ENCODE measurements at regions not wholly inside any gene's neighbourhood (a gene's known extent, or its start where the extent isn't known, plus 50 kb on each side); places are given as distances from the start of the nearest gene placed in this dataset.

DNA sequence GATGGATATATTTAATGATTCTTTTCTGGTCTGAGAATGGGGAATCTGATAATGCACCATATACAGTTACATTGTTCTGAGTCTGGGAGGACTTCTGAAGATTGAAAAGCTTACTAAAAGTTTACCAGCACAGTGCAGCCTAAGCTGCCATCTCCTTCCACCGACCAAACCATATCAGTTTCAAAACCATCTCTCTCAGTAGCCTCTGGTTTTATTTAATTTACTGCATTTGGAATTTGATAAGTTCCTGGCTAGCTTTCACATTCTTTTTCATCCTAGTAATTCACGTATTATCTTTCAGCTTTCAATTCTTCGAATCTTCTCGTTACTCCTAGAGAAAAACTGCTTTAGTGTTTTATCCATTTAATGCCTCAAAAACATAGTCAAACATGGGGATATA is 181.4 kb upstream of the HCCS start:
- H3K27me3 ChIP-seq = no peaks in the 10 kb centered on the region
- intact Hi-C loops (cut with DNase I; ENCODE audit: low total_unique reads) = no loop called here

GRCh38 chrX:10930151-10930550 is 181.0 kb upstream of the HCCS start:
- Histone ChIP-seq H3K4me3 (no peak overlapping the region), H3K27ac (no peak overlapping the region), H3K4me1 (peaks cover 0 to 7% (median 0%) of the 10 kb centered on the region in 4 donors), H3K36me3 (no peaks in the 10 kb centered on the region), H3K27me3 (no peaks in the 10 kb centered on the region), H3K9me3 (peaks cover 0 to 7% (median 6%) of the 10 kb centered on the region in 3 donors)
- DNase-seq = no peak
- TF ChIP-seq CTCF (IDR thresholded peaks at IDR 0.05) = no peak
- intact Hi-C loops (cut with DNase I; ENCODE audit: low total_unique reads) = no loop called here

More for the DNA sequence above, 181.4 kb upstream of the HCCS start:
- DNase-seq = no peak
- Histone ChIP-seq H3K4me1 (peaks cover 0 to 7% (median 0%) of the 10 kb centered on the region in 4 donors), H3K27ac (no peak overlapping the region), H3K9me3 (peaks cover 0 to 7% (median 6%) of the 10 kb centered on the region in 3 donors), H3K4me3 (no peak overlapping the region), H3K36me3 (no peaks in the 10 kb centered on the region)
- no peak for TF ChIP-seq CTCF (IDR thresholded peaks at IDR 0.05)

DNA sequence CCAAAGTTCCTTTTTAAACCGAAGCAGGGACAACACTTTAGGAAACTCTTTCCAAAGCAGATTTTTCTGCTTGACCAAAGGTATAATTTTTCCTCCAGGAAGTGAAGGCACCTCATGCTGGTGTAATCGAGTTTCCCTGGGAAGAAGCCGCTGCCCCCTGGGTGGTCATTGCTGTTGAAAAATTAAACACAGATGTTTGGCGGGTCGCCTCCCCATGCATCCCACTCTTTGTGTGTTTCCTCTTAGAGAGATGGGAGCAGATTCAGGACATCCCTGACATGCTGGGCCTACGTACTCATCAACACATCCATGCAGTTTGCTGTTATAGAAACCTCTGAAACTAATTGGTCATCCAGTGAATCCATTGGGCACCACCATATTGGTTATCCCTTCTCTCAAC is 179.2 kb upstream of the HCCS start:
- H3K9me3 ChIP-seq = peaks cover 0 to 7% (median 6%) of the 10 kb centered on the region in 3 donors
- no peak overlapping the region for H3K4me3 ChIP-seq
- intact Hi-C loops (cut with DNase I; ENCODE audit: low total_unique reads) = no loop called here
- no peak overlapping the region for H3K27ac ChIP-seq
- no peak for DNase-seq
- no peaks in the 10 kb centered on the region for H3K27me3 ChIP-seq
- no peaks in the 10 kb centered on the region for H3K36me3 ChIP-seq
- no peaks in the 10 kb centered on the region for H3K4me1 ChIP-seq
- no peak for TF ChIP-seq CTCF (IDR thresholded peaks at IDR 0.05)

DNA sequence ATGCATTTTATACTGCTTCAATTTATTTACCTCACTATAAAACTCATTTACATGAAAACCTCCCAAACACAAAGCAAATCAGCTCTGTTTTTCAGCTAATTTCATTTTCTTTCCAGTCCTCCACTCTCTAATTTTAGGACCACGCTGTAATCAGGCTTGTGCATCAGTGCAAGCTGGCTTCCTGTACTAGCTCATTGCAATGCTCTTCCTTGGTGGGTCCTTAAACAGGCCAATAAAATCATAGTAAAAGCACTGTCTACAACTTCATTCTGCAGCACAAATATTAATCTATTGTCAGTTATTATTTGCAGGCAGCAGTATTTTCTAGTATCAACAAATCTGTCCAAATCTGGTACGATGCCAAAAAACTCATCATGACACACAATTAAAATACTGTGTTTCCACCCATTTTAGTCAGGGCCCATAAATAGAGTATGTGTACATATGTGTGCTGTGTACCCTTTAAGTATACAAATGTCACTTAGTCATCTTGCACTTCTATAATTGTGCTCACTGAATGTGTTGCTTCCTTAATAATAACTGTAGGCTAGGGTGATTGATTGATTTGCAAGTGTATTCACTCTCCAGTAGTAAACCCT is 178.2 kb upstream of the HCCS start:
- H3K4me3 ChIP-seq = no peak overlapping the region
- TF ChIP-seq CTCF (IDR thresholded peaks at IDR 0.05) = no peak
- H3K27me3 ChIP-seq = no peaks in the 10 kb centered on the region
- H3K27ac ChIP-seq = no peak overlapping the region
- intact Hi-C loops (cut with DNase I; ENCODE audit: low total_unique reads) = no loop called here
- no peak for DNase-seq
- H3K4me1 ChIP-seq = no peaks in the 10 kb centered on the region
- peaks cover 0 to 7% (median 6%) of the 10 kb centered on the region in 3 donors for H3K9me3 ChIP-seq
- no peaks in the 10 kb centered on the region for H3K36me3 ChIP-seq

DNA sequence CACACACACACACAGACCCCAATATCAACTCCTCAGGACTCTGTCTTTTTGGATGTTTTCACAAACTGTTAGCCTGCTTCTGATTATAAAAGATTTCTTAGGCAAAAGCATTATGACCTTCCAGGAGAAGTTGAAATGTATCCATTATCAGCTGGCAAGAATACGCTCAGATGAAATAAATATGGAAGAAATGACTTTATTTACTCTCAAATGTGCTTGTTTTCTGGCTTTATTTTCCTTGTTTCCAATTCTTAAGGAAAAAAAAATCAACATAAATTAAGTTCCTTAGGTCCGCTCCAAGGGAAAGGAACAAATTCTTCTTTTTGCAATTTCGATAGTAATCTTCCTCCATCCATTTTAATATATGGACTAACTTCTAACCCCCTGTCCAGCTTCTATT is 175.6 kb upstream of the HCCS start:
- no peaks in the 10 kb centered on the region for H3K9me3 ChIP-seq
- no peak overlapping the region for H3K4me3 ChIP-seq
- no peak for TF ChIP-seq CTCF (IDR thresholded peaks at IDR 0.05)
- no peaks in the 10 kb centered on the region for H3K4me1 ChIP-seq
- H3K27ac ChIP-seq = no peak overlapping the region
- intact Hi-C loops (cut with DNase I; ENCODE audit: low total_unique reads) = no loop called here
- no peaks in the 10 kb centered on the region for H3K27me3 ChIP-seq
- no peak for DNase-seq
- H3K36me3 ChIP-seq = no peaks in the 10 kb centered on the region

- no peaks in the 10 kb centered on the region for H3K9me3 ChIP-seq
- intact Hi-C loops (cut with DNase I; ENCODE audit: low total_unique reads) = no loop called here
- no peak overlapping the region for H3K4me3 ChIP-seq
- no peak overlapping the region for H3K27ac ChIP-seq
- no peaks in the 10 kb centered on the region for H3K27me3 ChIP-seq
- DNase-seq = no peak
- no peaks in the 10 kb centered on the region for H3K36me3 ChIP-seq
- no peak for TF ChIP-seq CTCF (IDR thresholded peaks at IDR 0.05)
- H3K4me1 ChIP-seq = no peaks in the 10 kb centered on the region
These were observed 174.2 kb upstream of the HCCS start for GRCh38 chrX:10936976-10937375.

Measured in tibial artery (tissue), 4 donors.